EH (cell line): ENCODE measurements at regions not wholly inside any gene's neighbourhood (a gene's known extent, or its start where the extent isn't known, plus 50 kb on each side); places are given as distances from the start of the nearest gene placed in this dataset.
A peak's percentile ranks its signal among the peaks of the same experiment; 100 is the strongest.
"Not testable (repeated sequence)": the region's sequence is repeated elsewhere in the genome, so short reads cannot be mapped to it uniquely, and the experiment has no call there.

Experiments
- DNase-seq: peaks from one replicate; pipeline ENCODE4 v3.0.0-alpha.2; 2015; ENCODE audit warnings: low read depth

DNA sequence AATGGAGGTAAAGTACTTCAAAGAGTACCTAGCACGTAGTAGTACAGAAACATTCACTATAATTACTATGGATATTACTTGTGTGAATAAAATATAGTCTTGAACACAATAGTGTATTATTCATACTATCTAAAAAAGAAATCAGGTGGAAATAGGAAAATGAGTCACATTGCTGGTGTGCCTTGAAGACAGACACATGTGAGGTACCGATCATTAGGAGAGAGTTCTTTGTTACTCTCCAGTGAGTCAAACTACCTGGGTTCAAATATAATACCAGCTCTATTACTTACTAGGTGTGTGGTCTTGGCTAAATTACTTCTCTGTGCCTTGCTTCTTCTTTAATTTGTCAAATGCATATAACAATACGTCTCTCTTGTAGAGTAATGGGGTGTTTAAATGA lies 50.8 kb upstream of the BEND6 start:
- no peak for DNase-seq

GRCh38 chr6:56902641-56903464 lies 52.1 kb upstream of the BEND6 start:
- peak; percentile 63 for DNase-seq

- no peak for DNase-seq
These were observed 54.1 kb upstream of the BEND6 start for GRCh38 chr6:56900784-56901183.

- no peak for DNase-seq
These were observed 55.2 kb upstream of the BEND6 start for GRCh38 chr6:56899753-56900152.

DNA sequence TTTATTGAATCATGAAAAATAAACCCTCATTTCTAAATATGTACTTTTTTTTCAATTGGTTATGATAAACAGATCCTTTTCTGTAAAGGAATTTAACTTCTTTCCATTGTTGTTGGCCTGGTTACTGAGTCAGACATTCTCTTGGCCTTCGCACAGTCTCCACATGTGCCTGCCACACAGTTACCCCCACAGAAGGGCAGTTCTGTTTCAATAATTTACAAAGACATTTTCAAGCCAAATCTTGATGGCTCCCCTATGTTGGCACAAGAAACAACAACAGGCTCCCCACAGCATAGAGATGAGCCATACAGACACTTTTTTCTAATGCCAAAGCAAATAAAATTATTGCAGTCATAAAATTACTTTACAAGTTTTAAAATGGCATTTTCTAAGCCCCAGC lies 55.6 kb upstream of the BEND6 start:
- DNase-seq: peak; percentile 69

- DNase-seq: no peak
These were observed 56.9 kb upstream of the BEND6 start for GRCh38 chr6:56897789-56898529.

GRCh38 chr6:56891754-56892153 lies 63.2 kb upstream of the BEND6 start:
- DNase-seq: peak; percentile 67

GRCh38 chr6:56890683-56891429 lies 64.1 kb upstream of the BEND6 start:
- DNase-seq: peak; percentile 96

GRCh38 chr6:56890066-56890465 lies 64.8 kb upstream of the BEND6 start:
- DNase-seq: peak; percentile 31

- no peak for DNase-seq
These were observed 65.4 kb upstream of the BEND6 start for GRCh38 chr6:56889492-56889891.

DNA sequence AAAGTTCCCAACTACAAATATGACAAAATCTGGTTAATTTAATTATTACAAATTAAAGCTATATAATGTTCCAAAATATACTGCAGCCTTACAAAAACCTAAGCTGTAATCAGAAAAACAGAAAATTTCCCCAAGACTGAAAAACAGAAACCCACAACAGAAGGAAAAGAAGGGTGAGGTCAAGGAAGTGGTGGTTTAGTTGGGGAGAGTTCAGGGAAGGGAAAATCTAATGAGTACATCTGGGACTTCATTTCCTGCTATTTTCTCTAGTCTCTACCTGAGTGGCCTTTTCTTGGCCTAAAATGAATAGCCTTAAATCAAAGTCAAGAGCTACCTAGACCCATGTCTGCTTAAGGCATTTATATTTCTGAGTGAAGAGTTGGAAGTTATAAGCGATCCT lies 66.2 kb upstream of the BEND6 start:
- no peak for DNase-seq

- DNase-seq: no peak
These were observed 67.8 kb upstream of the BEND6 start for GRCh38 chr6:56887086-56887485.

GRCh38 chr6:56877922-56878321 lies 77.0 kb upstream of the BEND6 start:
- no peak for DNase-seq

DNA sequence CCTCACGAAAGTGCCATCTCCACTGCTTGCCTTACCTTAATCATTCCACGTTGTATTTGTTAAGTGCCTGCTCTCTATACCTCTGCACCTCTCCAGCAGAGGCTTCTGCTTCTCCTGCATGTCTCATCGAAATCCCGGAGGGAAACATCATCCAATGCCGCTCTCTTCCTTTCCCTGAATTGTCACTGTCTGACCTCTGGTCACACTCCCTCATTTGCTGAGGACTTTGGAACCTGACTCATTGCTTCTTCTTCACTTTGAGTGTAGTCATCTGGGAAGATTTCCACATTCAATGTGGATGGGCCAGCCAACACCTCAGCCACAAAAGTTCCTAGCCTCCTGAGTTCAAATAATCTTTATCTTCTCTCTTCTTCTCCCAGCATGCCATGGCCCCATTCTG lies 78.9 kb upstream of the BEND6 start:
- peak; percentile 32 for DNase-seq

DNA sequence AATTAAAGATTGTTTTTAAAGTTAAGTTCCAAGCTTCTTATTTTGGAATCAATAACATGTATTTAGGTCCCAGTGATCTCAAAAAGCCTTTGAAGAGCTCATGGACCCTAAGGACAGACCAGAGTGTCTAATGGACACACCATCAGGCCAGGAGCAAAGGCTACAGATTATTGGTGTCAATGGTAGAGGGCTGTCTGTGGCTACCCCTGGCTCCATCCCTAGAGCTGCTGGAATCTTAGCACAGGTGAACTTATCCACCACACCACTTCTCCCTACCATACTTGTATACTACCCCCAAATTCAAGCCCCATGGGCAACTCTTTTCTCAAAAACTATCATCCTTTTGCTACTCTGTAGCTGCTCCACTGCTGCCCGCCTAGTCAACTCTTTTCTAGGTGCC lies 79.4 kb upstream of the BEND6 start:
- no peak for DNase-seq

GRCh38 chr6:56874328-56874727 lies 80.6 kb upstream of the BEND6 start:
- no peak for DNase-seq

- not testable (repeated sequence) for DNase-seq
These were observed 84.9 kb upstream of the BEND6 start for GRCh38 chr6:56870053-56870452.

GRCh38 chr6:56869346-56869745 lies 85.6 kb upstream of the BEND6 start:
- peak; percentile 39 for DNase-seq

- DNase-seq: peak; percentile 92
These were observed 86.2 kb upstream of the BEND6 start for GRCh38 chr6:56868687-56869086.

DNA sequence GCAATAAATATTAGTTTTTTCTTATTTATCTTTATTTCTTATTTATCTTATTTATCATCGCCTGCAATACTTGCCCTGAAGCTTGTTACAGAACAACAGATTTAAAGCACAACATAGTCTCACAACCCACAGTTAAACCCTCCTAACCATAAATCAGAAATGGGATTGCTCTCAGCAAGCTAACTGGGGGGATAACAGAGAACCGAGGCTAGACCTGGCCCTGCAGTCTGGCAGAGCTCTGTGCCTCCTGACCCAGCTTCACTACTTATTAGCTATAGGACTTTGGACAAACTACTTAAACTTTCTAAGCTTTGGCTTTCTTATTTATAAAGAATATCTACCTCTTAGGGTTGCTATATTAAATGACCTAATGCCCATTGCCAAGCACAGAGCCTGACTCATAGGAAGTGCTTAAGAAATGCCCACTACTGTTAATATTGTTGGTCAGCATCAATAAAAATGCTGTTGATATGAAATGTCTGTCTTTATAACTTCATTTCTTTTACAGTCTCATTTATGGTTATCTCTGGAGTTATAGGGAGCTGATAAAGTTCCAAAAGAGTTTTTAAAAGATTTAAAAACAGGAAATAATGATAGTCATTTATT lies 87.9 kb upstream of the BEND6 start:
- DNase-seq: peak; percentile 53

DNA sequence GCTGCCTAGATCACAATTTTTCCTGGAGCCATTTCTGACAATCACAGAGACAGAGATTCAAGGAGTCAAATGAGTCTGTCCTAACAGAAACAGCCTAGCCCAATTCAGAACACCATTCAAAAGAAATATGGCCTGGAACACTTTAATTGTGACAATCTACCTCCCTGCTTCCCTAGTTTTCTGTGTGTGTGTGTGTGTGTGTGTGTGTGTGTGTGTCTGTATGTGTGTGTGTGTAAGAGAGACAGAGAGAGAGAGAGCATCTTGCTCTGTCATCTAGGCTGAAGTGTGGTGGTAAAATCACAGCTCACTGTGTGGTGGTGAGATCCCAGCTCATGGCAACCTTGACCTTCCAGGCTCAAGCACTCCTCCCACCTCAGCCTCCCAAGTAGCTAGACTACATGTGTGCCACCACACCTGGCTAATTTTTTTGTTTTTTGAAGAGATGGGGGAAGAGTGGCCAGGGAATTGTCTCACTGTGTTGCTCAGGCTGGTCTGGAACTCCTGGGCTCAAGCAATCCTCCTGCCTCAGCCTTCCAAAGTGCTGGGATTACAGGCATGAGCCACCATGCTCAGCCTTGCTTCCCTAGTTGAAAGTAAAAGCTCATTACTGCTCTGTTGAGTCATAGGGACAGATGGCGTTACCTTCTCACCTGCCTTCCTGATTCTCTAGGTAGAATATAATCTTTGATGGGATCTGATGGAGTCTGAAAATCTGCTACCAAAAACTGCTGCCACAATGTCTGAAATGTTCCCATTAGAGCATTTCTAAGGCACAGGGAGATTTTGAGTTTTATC lies 89.6 kb upstream of the BEND6 start:
- no peak for DNase-seq
